Stimulated activated CD4-positive, alpha-beta T cell treated with anti-CD3 and anti-CD28 coated beads, Interleukin-15, amount 100 ng/mL, for 48 hours (primary cell): ENCODE measurements at regions not wholly inside any gene's neighbourhood (a gene's known extent, or its start where the extent isn't known, plus 50 kb on each side); places are given as distances from the start of the nearest gene placed in this dataset.

Experiments used
- DNase-seq, 2 donors: peaks; one replicate each; pipeline ENCODE4 v3.0.0-alpha.2; 2020; ENCODE audit warnings: low read depth in 2 of 2

GRCh38 chr3:72213296-72214065, 428.5 kb upstream of the PROK2 start:
- no peak for DNase-seq

- DNase-seq, result no peak
Measured at GRCh38 chr3:72212396-72212795, 427.4 kb upstream of the PROK2 start.

GRCh38 chr3:72210261-72210660, 425.3 kb upstream of the PROK2 start:
- DNase-seq, result no peak

- no peak for DNase-seq
Measured at GRCh38 chr3:72205297-72205826, 420.4 kb upstream of the PROK2 start.

GRCh38 chr3:72204452-72204851, 419.5 kb upstream of the PROK2 start:
- DNase-seq, result no peak

- DNase-seq, result no peak
Measured at GRCh38 chr3:72203613-72204349, 418.8 kb upstream of the PROK2 start.

GRCh38 chr3:72203105-72203504, 418.2 kb upstream of the PROK2 start:
- no peak for DNase-seq

- DNase-seq, result no peak
Measured at GRCh38 chr3:72200332-72200731, 415.4 kb upstream of the PROK2 start.

- DNase-seq, result no peak
Measured at GRCh38 chr3:72199530-72199929, 414.6 kb upstream of the PROK2 start.

GRCh38 chr3:72196377-72196929, 411.5 kb upstream of the PROK2 start:
- DNase-seq, result no peak

GRCh38 chr3:72195895-72196294, 410.9 kb upstream of the PROK2 start:
- no peak for DNase-seq

GRCh38 chr3:72194458-72194857, 409.5 kb upstream of the PROK2 start:
- DNase-seq, result no peak

- DNase-seq, result no peak
Measured at GRCh38 chr3:72193771-72194430, 409.0 kb upstream of the PROK2 start.

GRCh38 chr3:72192572-72192971, 407.6 kb upstream of the PROK2 start:
- no peak for DNase-seq

- DNase-seq, result no peak
Measured at GRCh38 chr3:72191209-72191960, 406.4 kb upstream of the PROK2 start.

GRCh38 chr3:72190050-72190449, 405.1 kb upstream of the PROK2 start:
- no peak for DNase-seq

GRCh38 chr3:72189339-72189738, 404.4 kb upstream of the PROK2 start:
- no peak for DNase-seq

GRCh38 chr3:72188536-72188935, 403.6 kb upstream of the PROK2 start:
- no peak for DNase-seq

- no peak for DNase-seq
Measured at GRCh38 chr3:72187131-72187530, 402.2 kb upstream of the PROK2 start.

GRCh38 chr3:72186400-72186855, 401.5 kb upstream of the PROK2 start:
- no peak for DNase-seq
